A549 (cell line): ENCODE measurements at regions not wholly inside any gene's neighbourhood (a gene's known extent, or its start where the extent isn't known, plus 50 kb on each side); places are given as distances from the start of the nearest gene placed in this dataset.

ENCODE experiments used
- ATAC-seq, 2 experiments: fragments of 200-7000 bp in 1 of 2; fragments of >200 bp in 1 of 2; cut with Nextera tagmentation in 1 of 2; cut with Tn5 transposase in 1 of 2; 3 replicates each; pipeline versions ENCODE4 v1.8.0 to v1.9.1; 2018 to 2020; ENCODE audit warnings: mild to moderate bottlenecking in 1 of 2, moderate library complexity in 1 of 2
- CTCF ChIA-PET: fragments of 300-600 bp; sonication (Branson Sonifier 250); formaldehyde crosslinking; extraction: SDS; loops from one replicate; lab custom pipeline; 2021; ENCODE audit warnings: antibody characterized with exemption, inconsistent platforms; lab: Yijun Ruan, JAX
- POLR2A ChIA-PET: fragments of 350-600 bp; formaldehyde crosslinking; extraction: SDS; loops from one replicate; lab custom pipeline; 2021; ENCODE audit warnings: antibody characterized with exemption, inconsistent platforms; lab: Yijun Ruan, JAX
- DNase-seq, 2 experiments: peaks; one replicate each; pipeline versions ENCODE4 v3.0.0 to v3.0.0-alpha.2; 2011 to 2016; ENCODE audit warnings: low read depth in 1 of 2, low spot score in 1 of 2
- FAIRE-seq: peaks from 2 replicates; lab custom pipeline; 2011; peaks lifted over from hg19 to GRCh38; lab: Jason Lieb, UNC
- H3K27ac ChIP-seq, 2 experiments: fragments of >200 bp; sonication (Bioruptor Twin); formaldehyde crosslinking; 3 replicates each; pipeline ENCODE4 v1.5.1; 2016 to 2017
- H3K4me1 ChIP-seq: fragments of >200 bp; sonication (Bioruptor Twin); formaldehyde crosslinking; 3 replicates; pipeline ENCODE4 v1.6.1; 2016
- H3K4me2 ChIP-seq: fragments of >200 bp; sonication (Bioruptor Twin); formaldehyde crosslinking; 3 replicates; pipeline ENCODE4 v1.6.1; 2016
- H3K4me3 ChIP-seq: fragments of >200 bp; sonication (Bioruptor Twin); formaldehyde crosslinking; 3 replicates; pipeline ENCODE4 v1.5.1; 2016
- H3K9me3 ChIP-seq: fragments of >200 bp; sonication (Bioruptor Twin); formaldehyde crosslinking; 3 replicates; pipeline ENCODE4 v1.6.1; 2016
- BHLHE40 ChIP-seq: IDR thresholded peaks from 2 replicates; pipeline ENCODE4 v1.6.1; 2012; ENCODE audit warnings: low read depth, low read length, inconsistent platforms
- CBX8 ChIP-seq: fragments of 200-600 bp; sonication (generic); IDR thresholded peaks from 2 replicates; pipeline ENCODE4 v1.6.1; 2016
- HDAC2 ChIP-seq: fragments of 200-600 bp; sonication (generic); IDR thresholded peaks from 2 replicates; pipeline ENCODE4 v1.6.1; 2016
- HOXA7 ChIP-seq: fragments of 250-450 bp; sonication (Bioruptor Pico); IDR thresholded peaks from 2 replicates; pipeline ENCODE4 v1.5.0; 2020; ENCODE audit warnings: mild to moderate bottlenecking, moderate library complexity
- JUNB ChIP-seq: fragments of >200 bp; sonication (Bioruptor Twin); formaldehyde crosslinking; IDR thresholded peaks from 2 replicates; pipeline ENCODE4 v1.6.1; 2016
- MAFK ChIP-seq: fragments of 450-650 bp; IDR thresholded peaks from 2 replicates; pipeline ENCODE4 v1.6.1; 2014; ENCODE audit not compliant: partially characterized antibody
- MAZ ChIP-seq: fragments of 150-350 bp; IDR thresholded peaks from 2 replicates; pipeline ENCODE4 v1.6.1; 2014; ENCODE audit warnings: antibody characterized with exemption, low read depth, low read length, borderline replicate concordance
- POLR2AphosphoS2 ChIP-seq: conservative IDR thresholded peaks from 2 replicates; pipeline ENCODE4 v1.6.1; 2012; ENCODE audit warnings: low read length, improper control_type of control experiment, inconsistent platforms
- RARB ChIP-seq: fragments of 250-450 bp; sonication (Bioruptor Pico); IDR thresholded peaks from 2 replicates; pipeline ENCODE4 v1.8.0; 2021; ENCODE audit warnings: mild to moderate bottlenecking, moderate library complexity
- SMC3 ChIP-seq: fragments of >200 bp; sonication (Bioruptor Twin); formaldehyde crosslinking; IDR thresholded peaks from 3 replicates; pipeline ENCODE4 v1.6.1; 2018; ENCODE audit warnings: inconsistent platforms
- ZC3H11A ChIP-seq: fragments of 450-650 bp; IDR thresholded peaks from 2 replicates; pipeline ENCODE4 v1.6.1; 2014; ENCODE audit warnings: antibody characterized with exemption, mild to moderate bottlenecking
- WGBS: methylation state at CpG from one replicate; pipeline ENCODE4 v1.1.6; 2017; ENCODE audit errors: missing lambda C conversion rate; 5-methylcytosine and 5-hydroxymethylcytosine counted together
- TF ChIP-seq, protein P1 (sequence below): fragments of 200-600 bp; sonication (generic); IDR thresholded peaks from 2 replicates; pipeline ENCODE4 v1.6.1; 2016; ENCODE audit warnings: antibody characterized with exemption, mild to moderate bottlenecking, moderate library complexity
- TF ChIP-seq, protein P2 (sequence below): fragments of >200 bp; sonication (Bioruptor Twin); formaldehyde crosslinking; IDR thresholded peaks from 3 replicates; pipeline ENCODE4 v1.6.1; 2016
- TF ChIP-seq, protein P3 (sequence below): fragments of >200 bp; sonication (Bioruptor Twin); formaldehyde crosslinking; IDR thresholded peaks from 3 replicates; pipeline ENCODE4 v1.5.1; 2016
- TF ChIP-seq, protein P4 (sequence below): fragments of 150-350 bp; IDR thresholded peaks from 2 replicates; pipeline ENCODE4 v1.6.1; 2014; ENCODE audit warnings: low read depth, mild to moderate bottlenecking, low read length
- TF ChIP-seq, protein P5 (sequence below): fragments of 250-450 bp; sonication (Bioruptor Pico); IDR thresholded peaks from 2 replicates; pipeline ENCODE4 v1.5.0; 2020; ENCODE audit warnings: low read depth, mild to moderate bottlenecking, moderate library complexity

DNA sequence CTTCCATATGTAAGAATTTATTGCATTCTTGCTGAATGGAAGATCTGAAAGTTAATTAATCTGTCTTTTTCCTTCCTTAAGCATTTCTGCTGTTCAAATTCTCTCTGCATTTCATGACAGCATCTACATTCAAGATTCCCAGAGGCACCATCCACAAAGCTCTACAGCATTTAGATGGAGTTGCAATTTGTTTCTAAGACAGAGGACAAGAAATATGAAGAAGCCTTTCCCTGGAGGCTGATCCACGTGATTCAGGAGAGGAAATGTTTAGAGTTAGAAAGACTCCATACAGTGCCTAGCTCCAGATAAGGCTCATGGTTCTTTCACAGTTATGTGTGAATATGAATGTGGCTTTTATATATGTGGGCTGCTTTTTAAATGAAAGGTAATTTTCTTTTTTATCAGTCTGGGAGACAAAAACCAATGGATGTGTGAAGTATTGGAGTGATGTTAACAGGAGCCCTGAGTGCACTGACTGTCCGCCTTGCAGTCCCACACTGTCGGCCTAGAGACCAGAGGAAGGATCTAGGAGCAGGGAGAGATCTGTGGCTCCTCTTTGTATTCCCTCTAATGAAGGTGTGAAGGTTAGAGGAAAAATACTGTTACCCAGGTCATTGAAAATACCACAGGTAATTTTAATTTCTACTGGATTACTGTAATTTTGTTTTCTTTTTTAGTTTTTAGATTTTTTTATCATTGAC is 686.6 kb upstream of the GJE1 start:
- CTCF ChIA-PET: no interaction called here
- Histone ChIP-seq H3K4me3 (no peak overlapping the region), H3K4me2 (no peak overlapping the region), H3K4me1 (peaks cover under 1% of the 10 kb centered on the region), H3K27ac (no peak overlapping the region), H3K9me3 (no peaks in the 10 kb centered on the region)
- TF ChIP-seq ZC3H11A: no peak
- no peak for ATAC-seq
- POLR2A ChIA-PET: no interaction called here
- DNase-seq: no peak
- WGBS: 92% methylated on average over 3 of the region's 3 CpGs
- FAIRE-seq: no peak

DNA sequence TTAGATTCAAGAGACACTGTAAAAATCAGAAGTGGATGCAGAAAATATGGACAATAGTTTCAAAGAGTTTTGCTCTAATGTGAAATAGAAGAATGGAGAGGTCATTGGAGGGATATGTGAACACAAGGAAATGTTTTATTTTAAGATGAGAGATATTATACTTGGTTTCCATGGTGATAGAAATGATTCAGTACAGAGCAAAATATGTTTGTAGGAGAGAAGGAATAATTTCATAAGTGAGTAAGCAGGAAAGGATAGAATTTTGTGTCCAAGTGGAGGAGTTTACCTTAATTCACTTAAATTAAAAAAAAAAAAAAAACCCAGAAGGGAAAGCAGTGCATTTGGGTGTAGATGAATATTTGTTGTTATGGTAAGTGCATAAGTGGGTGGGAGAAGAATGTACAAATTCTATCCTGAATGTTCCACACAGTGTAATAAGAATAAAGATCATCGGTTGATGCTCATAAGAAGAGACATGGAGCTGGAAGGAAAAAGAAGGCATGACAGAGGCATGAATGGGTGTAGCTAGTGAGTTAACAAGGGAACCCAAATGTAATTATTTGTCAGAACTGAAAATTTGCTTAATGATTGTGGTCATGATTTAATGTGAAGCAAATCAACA is 688.9 kb upstream of the GJE1 start:
- H3K4me3 ChIP-seq: no peak overlapping the region
- FAIRE-seq: no peak
- no peak for DNase-seq
- no peak overlapping the region for H3K27ac ChIP-seq
- ATAC-seq: no peak
- no peak overlapping the region for H3K4me2 ChIP-seq
- CTCF ChIA-PET: no interaction called here
- TF ChIP-seq POLR2AphosphoS2 (no peak), HDAC2 (no peak), MAZ (no peak), JUNB (no peak), MAFK (no peak), HOXA7 (CRISPR knock-in tag) (no peak)
- TF ChIP-seq, protein P1, sequence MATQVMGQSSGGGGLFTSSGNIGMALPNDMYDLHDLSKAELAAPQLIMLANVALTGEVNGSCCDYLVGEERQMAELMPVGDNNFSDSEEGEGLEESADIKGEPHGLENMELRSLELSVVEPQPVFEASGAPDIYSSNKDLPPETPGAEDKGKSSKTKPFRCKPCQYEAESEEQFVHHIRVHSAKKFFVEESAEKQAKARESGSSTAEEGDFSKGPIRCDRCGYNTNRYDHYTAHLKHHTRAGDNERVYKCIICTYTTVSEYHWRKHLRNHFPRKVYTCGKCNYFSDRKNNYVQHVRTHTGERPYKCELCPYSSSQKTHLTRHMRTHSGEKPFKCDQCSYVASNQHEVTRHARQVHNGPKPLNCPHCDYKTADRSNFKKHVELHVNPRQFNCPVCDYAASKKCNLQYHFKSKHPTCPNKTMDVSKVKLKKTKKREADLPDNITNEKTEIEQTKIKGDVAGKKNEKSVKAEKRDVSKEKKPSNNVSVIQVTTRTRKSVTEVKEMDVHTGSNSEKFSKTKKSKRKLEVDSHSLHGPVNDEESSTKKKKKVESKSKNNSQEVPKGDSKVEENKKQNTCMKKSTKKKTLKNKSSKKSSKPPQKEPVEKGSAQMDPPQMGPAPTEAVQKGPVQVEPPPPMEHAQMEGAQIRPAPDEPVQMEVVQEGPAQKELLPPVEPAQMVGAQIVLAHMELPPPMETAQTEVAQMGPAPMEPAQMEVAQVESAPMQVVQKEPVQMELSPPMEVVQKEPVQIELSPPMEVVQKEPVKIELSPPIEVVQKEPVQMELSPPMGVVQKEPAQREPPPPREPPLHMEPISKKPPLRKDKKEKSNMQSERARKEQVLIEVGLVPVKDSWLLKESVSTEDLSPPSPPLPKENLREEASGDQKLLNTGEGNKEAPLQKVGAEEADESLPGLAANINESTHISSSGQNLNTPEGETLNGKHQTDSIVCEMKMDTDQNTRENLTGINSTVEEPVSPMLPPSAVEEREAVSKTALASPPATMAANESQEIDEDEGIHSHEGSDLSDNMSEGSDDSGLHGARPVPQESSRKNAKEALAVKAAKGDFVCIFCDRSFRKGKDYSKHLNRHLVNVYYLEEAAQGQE: no peak
- WGBS: 84% methylated on average over 1 of the region's 1 CpG
- H3K4me1 ChIP-seq: no peaks in the 10 kb centered on the region
- H3K9me3 ChIP-seq: no peaks in the 10 kb centered on the region
- POLR2A ChIA-PET: no interaction called here

DNA sequence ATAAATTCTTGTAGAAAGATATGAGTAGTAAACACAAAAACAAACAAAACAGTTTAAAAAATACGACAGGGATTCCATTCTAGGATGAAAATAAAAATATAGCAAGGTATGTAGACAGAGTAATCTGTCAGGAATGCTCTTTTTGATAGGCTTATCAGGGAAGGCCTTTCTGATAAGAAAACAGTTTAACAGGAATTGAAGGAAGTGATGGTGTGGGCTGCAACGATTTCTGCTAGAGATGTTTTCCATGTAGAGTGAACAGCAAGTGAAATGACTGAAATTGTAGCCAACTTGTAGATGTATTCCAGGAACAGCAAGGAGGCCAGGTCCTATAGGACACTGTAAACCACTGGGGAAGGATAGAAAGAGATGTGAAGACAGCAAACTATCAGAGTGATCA is 689.7 kb upstream of the GJE1 start:
- H3K4me3 ChIP-seq: no peak overlapping the region
- no peak for ATAC-seq
- H3K27ac ChIP-seq: no peak overlapping the region
- POLR2A ChIA-PET: no interaction called here
- TF ChIP-seq BHLHE40 (no peak), ZC3H11A (no peak)
- TF ChIP-seq, protein P1: no peak
- H3K4me1 ChIP-seq: no peaks in the 10 kb centered on the region
- no peaks in the 10 kb centered on the region for H3K9me3 ChIP-seq
- no peak for DNase-seq
- no peak for FAIRE-seq
- CTCF ChIA-PET: no interaction called here
- H3K4me2 ChIP-seq: no peak overlapping the region
- WGBS: 39% methylated on average over 2 of the region's 2 CpGs

DNA sequence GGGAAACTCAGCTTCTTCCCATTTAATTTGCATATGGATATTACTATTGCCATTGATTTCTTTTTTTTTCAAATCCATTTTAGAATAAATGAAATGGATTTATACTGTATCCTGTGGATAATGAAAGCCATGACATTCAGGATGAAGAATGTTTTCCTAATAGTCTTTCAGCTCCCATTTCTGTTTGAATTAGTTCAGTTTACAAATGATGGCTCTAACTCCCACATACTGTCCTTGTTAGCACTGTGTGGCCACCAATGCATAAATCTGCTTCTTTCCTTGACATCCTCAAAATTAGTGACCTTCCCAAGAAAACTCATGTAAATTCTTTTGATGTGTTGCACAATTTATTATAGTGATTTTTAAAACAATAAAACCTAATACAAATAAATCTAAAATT is 693.2 kb upstream of the GJE1 start:
- H3K4me1 ChIP-seq: no peaks in the 10 kb centered on the region
- FAIRE-seq: no peak
- no peak for DNase-seq
- H3K4me3 ChIP-seq: no peak overlapping the region
- H3K4me2 ChIP-seq: no peak overlapping the region
- H3K9me3 ChIP-seq: no peaks in the 10 kb centered on the region
- POLR2A ChIA-PET: no interaction called here
- H3K27ac ChIP-seq: no peak overlapping the region
- CTCF ChIA-PET: no interaction called here
- no peak for ATAC-seq
- TF ChIP-seq MAZ (no peak), RARB (no peak), CBX8 (no peak), SMC3 (no peak)
- TF ChIP-seq, protein P2, sequence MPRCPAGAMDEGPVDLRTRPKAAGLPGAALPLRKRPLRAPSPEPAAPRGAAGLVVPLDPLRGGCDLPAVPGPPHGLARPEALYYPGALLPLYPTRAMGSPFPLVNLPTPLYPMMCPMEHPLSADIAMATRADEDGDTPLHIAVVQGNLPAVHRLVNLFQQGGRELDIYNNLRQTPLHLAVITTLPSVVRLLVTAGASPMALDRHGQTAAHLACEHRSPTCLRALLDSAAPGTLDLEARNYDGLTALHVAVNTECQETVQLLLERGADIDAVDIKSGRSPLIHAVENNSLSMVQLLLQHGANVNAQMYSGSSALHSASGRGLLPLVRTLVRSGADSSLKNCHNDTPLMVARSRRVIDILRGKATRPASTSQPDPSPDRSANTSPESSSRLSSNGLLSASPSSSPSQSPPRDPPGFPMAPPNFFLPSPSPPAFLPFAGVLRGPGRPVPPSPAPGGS: no peak
- TF ChIP-seq, protein P3, sequence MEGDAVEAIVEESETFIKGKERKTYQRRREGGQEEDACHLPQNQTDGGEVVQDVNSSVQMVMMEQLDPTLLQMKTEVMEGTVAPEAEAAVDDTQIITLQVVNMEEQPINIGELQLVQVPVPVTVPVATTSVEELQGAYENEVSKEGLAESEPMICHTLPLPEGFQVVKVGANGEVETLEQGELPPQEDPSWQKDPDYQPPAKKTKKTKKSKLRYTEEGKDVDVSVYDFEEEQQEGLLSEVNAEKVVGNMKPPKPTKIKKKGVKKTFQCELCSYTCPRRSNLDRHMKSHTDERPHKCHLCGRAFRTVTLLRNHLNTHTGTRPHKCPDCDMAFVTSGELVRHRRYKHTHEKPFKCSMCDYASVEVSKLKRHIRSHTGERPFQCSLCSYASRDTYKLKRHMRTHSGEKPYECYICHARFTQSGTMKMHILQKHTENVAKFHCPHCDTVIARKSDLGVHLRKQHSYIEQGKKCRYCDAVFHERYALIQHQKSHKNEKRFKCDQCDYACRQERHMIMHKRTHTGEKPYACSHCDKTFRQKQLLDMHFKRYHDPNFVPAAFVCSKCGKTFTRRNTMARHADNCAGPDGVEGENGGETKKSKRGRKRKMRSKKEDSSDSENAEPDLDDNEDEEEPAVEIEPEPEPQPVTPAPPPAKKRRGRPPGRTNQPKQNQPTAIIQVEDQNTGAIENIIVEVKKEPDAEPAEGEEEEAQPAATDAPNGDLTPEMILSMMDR: no peak
- TF ChIP-seq, protein P4, sequence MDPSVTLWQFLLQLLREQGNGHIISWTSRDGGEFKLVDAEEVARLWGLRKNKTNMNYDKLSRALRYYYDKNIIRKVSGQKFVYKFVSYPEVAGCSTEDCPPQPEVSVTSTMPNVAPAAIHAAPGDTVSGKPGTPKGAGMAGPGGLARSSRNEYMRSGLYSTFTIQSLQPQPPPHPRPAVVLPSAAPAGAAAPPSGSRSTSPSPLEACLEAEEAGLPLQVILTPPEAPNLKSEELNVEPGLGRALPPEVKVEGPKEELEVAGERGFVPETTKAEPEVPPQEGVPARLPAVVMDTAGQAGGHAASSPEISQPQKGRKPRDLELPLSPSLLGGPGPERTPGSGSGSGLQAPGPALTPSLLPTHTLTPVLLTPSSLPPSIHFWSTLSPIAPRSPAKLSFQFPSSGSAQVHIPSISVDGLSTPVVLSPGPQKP: no peak
- TF ChIP-seq, protein P5, sequence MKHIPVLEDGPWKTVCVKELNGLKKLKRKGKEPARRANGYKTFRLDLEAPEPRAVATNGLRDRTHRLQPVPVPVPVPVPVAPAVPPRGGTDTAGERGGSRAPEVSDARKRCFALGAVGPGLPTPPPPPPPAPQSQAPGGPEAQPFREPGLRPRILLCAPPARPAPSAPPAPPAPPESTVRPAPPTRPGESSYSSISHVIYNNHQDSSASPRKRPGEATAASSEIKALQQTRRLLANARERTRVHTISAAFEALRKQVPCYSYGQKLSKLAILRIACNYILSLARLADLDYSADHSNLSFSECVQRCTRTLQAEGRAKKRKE: no peak
